Suprapubic skin (tissue), 4 donors: ENCODE measurements at regions not wholly inside any gene's neighbourhood (a gene's known extent, or its start where the extent isn't known, plus 50 kb on each side); places are given as distances from the start of the nearest gene placed in this dataset.

Experiments
- CTCF ChIP-seq, 2 donors: fragments of 200-600 bp in 1 of 2; fragments of 450-650 bp in 1 of 2; sonication (generic) in 1 of 2; IDR thresholded peaks; one replicate each; pipeline ENCODE4 v1.5.1; 2016 to 2019; ENCODE audit warnings: antibody characterized with exemption in 2 of 2, mild to moderate bottlenecking in 1 of 2, moderate library complexity in 1 of 2
- EP300 ChIP-seq: sonication (generic); formaldehyde crosslinking; IDR thresholded peaks from one replicate; pipeline ENCODE4 v1.6.1; 2017; ENCODE audit warnings: antibody characterized with exemption
- POLR2A ChIP-seq, 2 donors: fragments of 450-650 bp; IDR thresholded peaks; one replicate each; pipeline ENCODE4 v1.6.1; 2017; ENCODE audit warnings: antibody characterized with exemption in 2 of 2, mild to moderate bottlenecking in 2 of 2, moderate library complexity in 2 of 2
- POLR2AphosphoS5 ChIP-seq, 3 donors: sonication (generic); formaldehyde crosslinking; IDR thresholded peaks; one replicate each; pipeline ENCODE4 v1.6.1; 2017; ENCODE audit warnings: antibody characterized with exemption in 3 of 3

- TF ChIP-seq CTCF (IDR thresholded peaks at IDR 0.05) (no peak), POLR2A (IDR thresholded peaks at IDR 0.05) (no peak), EP300 (no peak), POLR2AphosphoS5 (IDR thresholded peaks at IDR 0.05) (no peak)
Measured at GRCh38 chr7:25861601-25862260, 290.3 kb upstream of the NFE2L3 start.
